SU-DHL-6 (cell line): ENCODE measurements at regions not wholly inside any gene's neighbourhood (a gene's known extent, or its start where the extent isn't known, plus 50 kb on each side); places are given as distances from the start of the nearest gene placed in this dataset.

Experiments used
- H2AFZ ChIP-seq: fragments of 200-600 bp; sonication (generic); 2 replicates; pipeline ENCODE4 v1.6.1; 2014; ENCODE audit warnings: low read depth, mild to moderate bottlenecking, moderate library complexity, mixed read lengths, antibody characterized with exemption, low read length; ENCODE audit not compliant: severe bottlenecking
- H3F3A ChIP-seq: fragments of 200-600 bp; shearing (Covaris generic); 2 replicates; pipeline ENCODE4 v1.6.0; 2016; ENCODE audit warnings: antibody characterized with exemption, mild to moderate bottlenecking; ENCODE audit not compliant: insufficient read depth
- H3K27ac ChIP-seq: fragments of 200-600 bp; sonication (generic); 2 replicates; pipeline ENCODE4 v1.5.1; 2016; ENCODE audit warnings: low read depth, mild to moderate bottlenecking, low read length, moderate library complexity, mixed read lengths
- H3K27me3 ChIP-seq: fragments of 200-600 bp; sonication (generic), shearing (Covaris generic); 2 replicates; pipeline ENCODE4 v1.6.0; 2014; ENCODE audit warnings: mild to moderate bottlenecking, low read length
- H3K36me3 ChIP-seq: fragments of 200-600 bp; sonication (generic); 2 replicates; pipeline ENCODE4 v1.6.1; 2014; ENCODE audit warnings: mild to moderate bottlenecking, low read length, mixed read lengths
- H3K4me2 ChIP-seq: fragments of 300-600, 200-600 bp; shearing (Covaris generic), sonication (generic); 2 replicates; pipeline ENCODE4 v1.6.0; 2014; ENCODE audit warnings: low read length, low read depth, mild to moderate bottlenecking; ENCODE audit not compliant: poor library complexity, severe bottlenecking
- H3K4me3 ChIP-seq: fragments of 200-600 bp; sonication (generic); 2 replicates; pipeline ENCODE4 v1.5.1; 2014; ENCODE audit warnings: antibody characterized with exemption, low read length, mild to moderate bottlenecking, mixed read lengths; ENCODE audit not compliant: insufficient read depth, poor library complexity, severe bottlenecking
- H3K79me2 ChIP-seq: fragments of 200-600 bp; sonication (generic); 2 replicates; pipeline ENCODE4 v1.6.1; 2014; ENCODE audit warnings: mild to moderate bottlenecking, low read length, moderate library complexity; ENCODE audit not compliant: insufficient read depth
- H3K9ac ChIP-seq: fragments of 200-600 bp; sonication (generic); 2 replicates; pipeline ENCODE4 v1.7.0; 2014; ENCODE audit warnings: mild to moderate bottlenecking, low read length
- H3K9me2 ChIP-seq: fragments of 200-600 bp; sonication (generic); replicated peaks from 2 replicates; pipeline ENCODE4 v1.6.1; 2014; ENCODE audit warnings: low read length; ENCODE audit not compliant: insufficient read depth
- H3K9me3 ChIP-seq: fragments of 200-600 bp; sonication (generic); 2 replicates; pipeline ENCODE4 v1.6.1; 2014; ENCODE audit warnings: low read length, mixed read lengths; ENCODE audit not compliant: insufficient read depth
- H4K20me1 ChIP-seq: fragments of 200-600 bp; sonication (generic); 2 replicates; pipeline ENCODE4 v1.6.1; 2014; ENCODE audit warnings: low read depth, mild to moderate bottlenecking, antibody characterized with exemption, low read length, moderate library complexity, mixed read lengths
- CTCF ChIP-seq: fragments of 200-600 bp; sonication (generic); IDR thresholded peaks from one replicate; pipeline ENCODE4 v1.5.1; 2017; ENCODE audit warnings: antibody characterized with exemption, mild to moderate bottlenecking, low read length, moderate library complexity; ENCODE audit not compliant: insufficient read depth, poor library complexity, severe bottlenecking
- EZH2phosphoT487 ChIP-seq: fragments of 200-600 bp; sonication (generic), shearing (Covaris generic); conservative IDR thresholded peaks from 2 replicates; pipeline ENCODE4 v1.6.1; 2018; ENCODE audit warnings: mild to moderate bottlenecking, antibody characterized with exemption, low read length, moderate library complexity, mixed read lengths

- TF ChIP-seq CTCF (no peak), EZH2phosphoT487 (no peak)
- H4K20me1 ChIP-seq = no peaks in the 10 kb centered on the region
- no peak overlapping the region for H2AFZ ChIP-seq
- no peaks in the 10 kb centered on the region for H3K79me2 ChIP-seq
- no peak overlapping the region for H3K4me3 ChIP-seq
- H3F3A ChIP-seq = no peaks in the 10 kb centered on the region
- no peak overlapping the region for H3K4me2 ChIP-seq
- no peaks in the 10 kb centered on the region for H3K27me3 ChIP-seq
- H3K36me3 ChIP-seq = no peaks in the 10 kb centered on the region
- H3K27ac ChIP-seq = no peak overlapping the region
- no peaks in the 10 kb centered on the region for H3K9me2 ChIP-seq
- no peak overlapping the region for H3K9ac ChIP-seq
- no peaks in the 10 kb centered on the region for H3K9me3 ChIP-seq
Measured at GRCh38 chrX:46318551-46318950, 226.7 kb downstream of the ZNF674 start.

- no peak overlapping the region for H2AFZ ChIP-seq
Measured at GRCh38 chrX:46317163-46317562, 228.1 kb downstream of the ZNF674 start.

GRCh38 chrX:46311581-46312120 lies 233.6 kb downstream of the ZNF674 start:
- Histone ChIP-seq H3K27ac (no peak overlapping the region), H3K4me3 (no peak overlapping the region), H3K36me3 (no peaks in the 10 kb centered on the region), H3K27me3 (no peaks in the 10 kb centered on the region), H2AFZ (no peak overlapping the region), H3K9ac (no peak overlapping the region), H3K79me2 (no peaks in the 10 kb centered on the region), H4K20me1 (no peaks in the 10 kb centered on the region), H3F3A (no peaks in the 10 kb centered on the region), H3K4me2 (no peak overlapping the region), H3K9me3 (no peaks in the 10 kb centered on the region), H3K9me2 (no peaks in the 10 kb centered on the region)
- TF ChIP-seq CTCF (no peak), EZH2phosphoT487 (no peak)

More at GRCh38 chrX:46317163-46317562, 228.1 kb downstream of the ZNF674 start:
- H3K9me3 ChIP-seq = no peaks in the 10 kb centered on the region
- H3K27ac ChIP-seq = no peak overlapping the region
- H3K4me3 ChIP-seq = no peak overlapping the region
- H3K9me2 ChIP-seq = no peaks in the 10 kb centered on the region
- no peaks in the 10 kb centered on the region for H3K36me3 ChIP-seq
- H3F3A ChIP-seq = no peaks in the 10 kb centered on the region
- H3K79me2 ChIP-seq = no peaks in the 10 kb centered on the region
- no peaks in the 10 kb centered on the region for H4K20me1 ChIP-seq
- no peak overlapping the region for H3K9ac ChIP-seq
- H3K4me2 ChIP-seq = no peak overlapping the region
- H3K27me3 ChIP-seq = no peaks in the 10 kb centered on the region
- TF ChIP-seq CTCF = no peak
- TF ChIP-seq EZH2phosphoT487 = no peak
